HEK293 (cell line): ENCODE measurements at regions not wholly inside any gene's neighbourhood (a gene's known extent, or its start where the extent isn't known, plus 50 kb on each side); places are given as distances from the start of the nearest gene placed in this dataset.

ENCODE experiments used
- CTCF ChIA-PET: fragments of 350-600 bp; formaldehyde crosslinking; extraction: SDS; loops from one replicate; lab custom pipeline; 2021; ENCODE audit warnings: antibody characterized with exemption; lab: Yijun Ruan, JAX
- POLR2A ChIA-PET: fragments of 300-600 bp; formaldehyde crosslinking; extraction: SDS; loops from one replicate; lab custom pipeline; 2020; ENCODE audit warnings: antibody characterized with exemption, inconsistent platforms; lab: Yijun Ruan, JAX
- H3K27ac ChIP-seq: fragments of 200-500 bp; sonication (Bioruptor generic); 2 replicates; pipeline ENCODE4 v1.5.1; 2014; ENCODE audit warnings: low read depth, low read length, control low read depth, inconsistent platforms; ENCODE audit errors: extremely low read depth
- H3K36me3 ChIP-seq, 2 experiments: fragments of 200-500 bp in 1 of 2; sonication (Bioruptor generic) in 1 of 2; 1 replicate in 1 of 2; 2 replicates in 1 of 2; pipeline ENCODE4 v1.5.1; 2014 to 2017; ENCODE audit warnings: inconsistent platforms in 2 of 2, low read length in 2 of 2; ENCODE audit not compliant: control insufficient read depth in 2 of 2, insufficient read depth in 1 of 2
- H3K4me1 ChIP-seq: fragments of 200-500 bp; sonication (Bioruptor generic); 2 replicates; pipeline ENCODE4 v1.5.1; 2014; ENCODE audit warnings: mild to moderate bottlenecking, low read length, inconsistent platforms; ENCODE audit not compliant: control insufficient read depth, insufficient read depth
- H3K4me3 ChIP-seq: 2 replicates; pipeline ENCODE4 v1.5.1; 2011; ENCODE audit warnings: low read depth, mild to moderate bottlenecking, control low read depth, low read length, moderate library complexity
- H3K9me3 ChIP-seq: fragments of 200-500 bp; sonication (Bioruptor generic); 2 replicates; pipeline ENCODE4 v1.5.1; 2014; ENCODE audit warnings: low read depth, low read length, inconsistent platforms; ENCODE audit not compliant: control insufficient read depth, insufficient read depth
- GLI2 ChIP-seq: fragments of 450-650 bp; formaldehyde crosslinking; IDR thresholded peaks from 2 replicates; pipeline ENCODE4; 2017; ENCODE audit warnings: missing biosample characterization, missing genetic modification characterization, low read depth, borderline replicate concordance
- HOXC10 ChIP-seq: sonication (generic); formaldehyde crosslinking; IDR thresholded peaks from 2 replicates; pipeline ENCODE4 v1.8.1; 2023; ENCODE audit warnings: mild to moderate bottlenecking, missing genetic modification reagents
- KLF8 ChIP-seq: fragments of 450-650 bp; formaldehyde crosslinking; IDR thresholded peaks from 2 replicates; pipeline ENCODE4 v1.5.1; 2016; ENCODE audit warnings: missing biosample characterization, missing genetic modification characterization
- KLF9 ChIP-seq: fragments of 450-650 bp; formaldehyde crosslinking; IDR thresholded peaks from 2 replicates; pipeline ENCODE4 v1.5.1; 2016; ENCODE audit warnings: missing biosample characterization, missing genetic modification characterization, low read depth
- MEIS1 ChIP-seq: sonication (generic); formaldehyde crosslinking; IDR thresholded peaks from 2 replicates; pipeline ENCODE4 v1.8.1; 2022; ENCODE audit warnings: missing genetic modification reagents, mild to moderate bottlenecking, borderline replicate concordance
- PBX3 ChIP-seq: sonication (generic); formaldehyde crosslinking; IDR thresholded peaks from 2 replicates; pipeline ENCODE4 v1.8.1; 2022; ENCODE audit warnings: mild to moderate bottlenecking, moderate library complexity, missing genetic modification reagents
- ZIC2 ChIP-seq: fragments of 450-650 bp; formaldehyde crosslinking; IDR thresholded peaks from 2 replicates; pipeline ENCODE4 v1.5.1; 2016; ENCODE audit warnings: missing biosample characterization, missing genetic modification characterization
- ZNF10 ChIP-seq: fragments of 450-650 bp; formaldehyde crosslinking; IDR thresholded peaks from 2 replicates; pipeline ENCODE4 v1.5.1; 2017; ENCODE audit warnings: missing biosample characterization, missing genetic modification characterization
- ZNF114 ChIP-seq: fragments of 450-650 bp; formaldehyde crosslinking; IDR thresholded peaks from 2 replicates; pipeline ENCODE4 v1.5.0; 2017; ENCODE audit warnings: missing biosample characterization, missing genetic modification characterization
- ZNF23 ChIP-seq: fragments of 450-650 bp; formaldehyde crosslinking; IDR thresholded peaks from 2 replicates; pipeline ENCODE4 v1.5.1; 2016; ENCODE audit warnings: missing biosample characterization, missing genetic modification characterization, borderline replicate concordance
- ZNF292 ChIP-seq: fragments of 450-650 bp; formaldehyde crosslinking; IDR thresholded peaks from 2 replicates; pipeline ENCODE4 v1.5.1; 2016; ENCODE audit warnings: low read depth, missing biosample characterization, missing genetic modification characterization, borderline replicate concordance
- ZNF302 ChIP-seq: fragments of 450-650 bp; formaldehyde crosslinking; IDR thresholded peaks from 2 replicates; pipeline ENCODE4 v1.5.1; 2016; ENCODE audit warnings: missing biosample characterization, missing genetic modification characterization, low read depth
- ZNF341 ChIP-seq: fragments of 450-650 bp; formaldehyde crosslinking; IDR thresholded peaks from 2 replicates; pipeline ENCODE4; 2016; ENCODE audit warnings: low read depth, missing biosample characterization, missing genetic modification characterization
- ZNF394 ChIP-seq: fragments of 450-650 bp; formaldehyde crosslinking; IDR thresholded peaks from 2 replicates; pipeline ENCODE4 v1.5.1; 2016; ENCODE audit warnings: missing biosample characterization, missing genetic modification characterization, mild to moderate bottlenecking, moderate library complexity, borderline replicate concordance
- ZNF449 ChIP-seq: fragments of 450-650 bp; formaldehyde crosslinking; IDR thresholded peaks from 2 replicates; pipeline ENCODE4 v1.5.1; 2017; ENCODE audit warnings: missing biosample characterization, mild to moderate bottlenecking, missing genetic modification characterization, moderate library complexity
- ZNF48 ChIP-seq: fragments of 450-650 bp; formaldehyde crosslinking; IDR thresholded peaks from 2 replicates; pipeline ENCODE4 v1.5.1; 2016; ENCODE audit warnings: missing biosample characterization, missing genetic modification characterization
- ZNF571 ChIP-seq: fragments of 450-650 bp; formaldehyde crosslinking; IDR thresholded peaks from 2 replicates; pipeline ENCODE4 v1.5.0; 2017; ENCODE audit warnings: missing biosample characterization, missing genetic modification characterization
- ZNF621 ChIP-seq: fragments of 450-650 bp; formaldehyde crosslinking; IDR thresholded peaks from 2 replicates; pipeline ENCODE4 v1.5.1; 2017; ENCODE audit warnings: missing biosample characterization, missing genetic modification characterization
- ZNF629 ChIP-seq: fragments of 450-650 bp; formaldehyde crosslinking; IDR thresholded peaks from 2 replicates; pipeline ENCODE4 v1.5.1; 2017; ENCODE audit warnings: missing biosample characterization, missing genetic modification characterization
- ZNF660 ChIP-seq: fragments of 450-650 bp; IDR thresholded peaks from 2 replicates; pipeline ENCODE4 v1.5.1; 2018; ENCODE audit warnings: missing biosample characterization, mild to moderate bottlenecking, missing genetic modification characterization
- ZNF776 ChIP-seq: fragments of 450-650 bp; formaldehyde crosslinking; IDR thresholded peaks from 2 replicates; pipeline ENCODE4 v1.5.0; 2017; ENCODE audit warnings: missing biosample characterization, missing genetic modification characterization, borderline replicate concordance
- ZNF830 ChIP-seq: fragments of 450-650 bp; IDR thresholded peaks from 2 replicates; pipeline ENCODE4 v1.5.0; 2018; ENCODE audit warnings: missing biosample characterization, missing genetic modification characterization, low read depth, mild to moderate bottlenecking, moderate library complexity

DNA sequence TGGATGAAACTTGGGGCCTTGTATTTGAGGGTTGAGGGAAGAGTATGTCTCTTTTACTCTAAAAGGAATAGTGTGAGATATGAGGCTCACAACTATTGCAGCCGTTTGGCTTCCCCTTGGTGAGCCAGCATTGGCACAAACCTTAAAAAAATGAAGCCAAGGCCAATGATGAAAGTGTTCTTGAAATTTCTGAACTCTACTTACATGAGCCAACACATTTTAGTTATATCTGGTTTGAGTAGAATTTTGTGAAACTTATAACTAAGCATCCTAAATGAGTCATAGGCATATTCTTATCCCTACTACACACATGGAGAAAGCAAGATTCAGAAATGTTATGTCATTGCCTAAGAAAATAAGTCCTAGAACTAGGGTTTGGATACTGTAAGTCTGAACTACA lies 55.3 kb upstream of the ACSS3 start:
- Histone ChIP-seq H3K4me1 (no peaks in the 10 kb centered on the region), H3K9me3 (no peaks in the 10 kb centered on the region), H3K36me3 (no peaks in the 10 kb centered on the region), H3K4me3 (no peak overlapping the region), H3K27ac (no peak overlapping the region)
- ChIA-PET CTCF (no interaction called here), POLR2A (no interaction called here)
- TF ChIP-seq ZNF341 (tag by site-specific recombination) (no peak), ZNF621 (tag by site-specific recombination) (no peak), ZNF394 (no peak), MEIS1 (CRISPR knock-in tag) (no peak)

DNA sequence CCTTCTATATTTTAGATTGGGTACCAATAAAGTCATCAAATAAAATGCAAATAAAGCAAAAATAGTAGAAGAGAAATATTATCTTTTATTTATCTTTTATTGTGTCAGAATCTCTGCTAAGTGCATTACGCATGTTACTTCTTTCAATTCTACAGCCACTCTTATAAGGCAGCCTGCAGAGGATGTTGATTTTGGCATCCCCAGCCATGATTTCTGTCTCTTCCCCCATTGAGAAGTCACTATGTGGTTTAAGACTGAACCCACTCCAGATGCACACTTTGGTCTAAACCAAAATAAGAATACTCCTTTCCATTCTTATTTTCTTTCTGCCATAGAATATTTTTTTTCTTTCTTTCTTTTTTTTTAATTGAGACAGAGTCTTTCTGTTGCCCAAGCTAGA lies 56.0 kb upstream of the ACSS3 start:
- H3K27ac ChIP-seq: no peak overlapping the region
- no peaks in the 10 kb centered on the region for H3K9me3 ChIP-seq
- H3K4me1 ChIP-seq: no peaks in the 10 kb centered on the region
- ChIA-PET CTCF (no interaction called here), POLR2A (no interaction called here)
- TF ChIP-seq ZNF830 (tag by site-specific recombination) (no peak), PBX3 (CRISPR knock-in tag) (no peak), HOXC10 (CRISPR knock-in tag) (no peak), KLF9 (tag by site-specific recombination) (no peak), KLF8 (tag by site-specific recombination) (no peak), ZNF302 (tag by site-specific recombination) (no peak), ZNF776 (tag by site-specific recombination) (no peak), ZNF23 (no peak), ZNF660 (no peak), ZIC2 (tag by site-specific recombination) (no peak), ZNF48 (tag by site-specific recombination) (no peak), ZNF629 (no peak), GLI2 (tag by site-specific recombination) (no peak)
- no peaks in the 10 kb centered on the region for H3K36me3 ChIP-seq
- H3K4me3 ChIP-seq: no peak overlapping the region

- POLR2A ChIA-PET: no interaction called here
- TF ChIP-seq ZNF23: no peak
- no peak for TF ChIP-seq ZNF10
- TF ChIP-seq ZNF571 (tag by site-specific recombination): no peak
- no peak for TF ChIP-seq ZNF292 (tag by site-specific recombination)
- no peak for TF ChIP-seq ZNF449
- no peak for TF ChIP-seq ZNF114 (tag by site-specific recombination)
- TF ChIP-seq, all 188 proteins: peak for 0
- Histone ChIP-seq H3K9me3 (no peaks in the 10 kb centered on the region), H3K4me3 (no peak overlapping the region), H3K27ac (no peak overlapping the region), H3K4me1 (no peaks in the 10 kb centered on the region), H3K36me3 (no peaks in the 10 kb centered on the region)
- CTCF ChIA-PET: no interaction called here
These were observed 56.6 kb upstream of the ACSS3 start for GRCh38 chr12:81021131-81021748.
